ENCODE measurements at regions not wholly inside any gene's neighbourhood (a gene's known extent, or its start where the extent isn't known, plus 50 kb on each side); places are given as distances from the start of the nearest gene placed in this dataset.

- no peak for TF ChIP-seq POLR2A (IDR thresholded peaks at IDR 0.05; ENCODE audit: low read depth, low read length)
- no peak for TF ChIP-seq CTCF (IDR thresholded peaks at IDR 0.05 in 2 of 3, conservative IDR thresholded peaks at IDR 0.05 in 1 of 3; ENCODE audit: control insufficient read depth in 2 of 3, extremely low read depth in 1 of 3, insufficient read depth in 1 of 3, low read depth in 3 of 3, low read length in 3 of 3)
- no peak for TF ChIP-seq POLR2AphosphoS2 (IDR thresholded peaks at IDR 0.05; ENCODE audit: low read depth, low read length)
- no peak for TF ChIP-seq SP1 (IDR thresholded peaks at IDR 0.05; ENCODE audit: low read depth, low read length)
- no peak for TF ChIP-seq CEBPB (IDR thresholded peaks at IDR 0.05; ENCODE audit: borderline replicate concordance in 1 of 2, low read depth in 2 of 2, low read length in 2 of 2)
- TF ChIP-seq EGR1 (IDR thresholded peaks at IDR 0.05; ENCODE audit: borderline replicate concordance in 1 of 2, low read depth in 2 of 2, low read length in 2 of 2): no peak
These were observed 602.6 kb downstream of the MTRR start for GRCh38 chr5:8471581-8471980.

Measured in GM12878 (cell line).